IMR-90 (cell line): ENCODE measurements at regions not wholly inside any gene's neighbourhood (a gene's known extent, or its start where the extent isn't known, plus 50 kb on each side); places are given as distances from the start of the nearest gene placed in this dataset.

ENCODE experiments used
- ATAC-seq: fragments of 200-7000 bp; cut with Tn5 transposase; 2 replicates; pipeline ENCODE4 v1.9.1; 2020; ENCODE audit warnings: low read depth, mild to moderate bottlenecking, moderate library complexity
- BruUV-seq: library from RNA; stranded (reverse); fragments of 400-500 nt; replicated peaks from 2 replicates; lab custom pipeline; 2021; lab: Mats Ljungman, UMichigan
- CTCF ChIA-PET: fragments of 300-600 bp; formaldehyde crosslinking; extraction: SDS; loops from one replicate; lab custom pipeline; 2021; ENCODE audit warnings: antibody characterized with exemption; lab: Yijun Ruan, JAX
- POLR2A ChIA-PET: fragments of 300-600 bp; sonication (Branson Sonifier 250); formaldehyde crosslinking; loops from one replicate; lab custom pipeline; 2022; ENCODE audit warnings: antibody characterized with exemption; ENCODE audit not compliant: unreplicated experiment; lab: Charles Lee
- DNase-seq: peaks from one replicate; pipeline ENCODE4 v3.0.0; 2013
- H2AFZ ChIP-seq: replicated peaks from 2 replicates; pipeline ENCODE3; 2013; ENCODE audit warnings: low read length, mild to moderate bottlenecking; ENCODE audit not compliant: poor library complexity
- H2AK5ac ChIP-seq: 2 replicates; pipeline ENCODE4 v1.6.1; 2013; ENCODE audit warnings: low read depth, low read length, inconsistent platforms
- H2AK9ac ChIP-seq: replicated peaks from 2 replicates; pipeline ENCODE3; 2013; ENCODE audit warnings: mild to moderate bottlenecking, low read depth, low read length, moderate library complexity; ENCODE audit not compliant: poor library complexity
- H2BK120ac ChIP-seq: 2 replicates; pipeline ENCODE4 v1.6.1; 2013; ENCODE audit warnings: low read depth, low read length, inconsistent platforms
- H2BK15ac ChIP-seq: 3 replicates; pipeline ENCODE4 v1.6.1; 2013; ENCODE audit warnings: low read depth, low read length, inconsistent platforms
- H2BK20ac ChIP-seq: 2 replicates; pipeline ENCODE4 v1.6.1; 2013; ENCODE audit warnings: low read depth, mild to moderate bottlenecking, inconsistent platforms, low read length, moderate library complexity
- H2BK5ac ChIP-seq: 2 replicates; pipeline ENCODE4 v1.6.1; 2013; ENCODE audit warnings: mild to moderate bottlenecking, low read depth, low read length, inconsistent platforms; ENCODE audit not compliant: poor library complexity, severe bottlenecking
- H3K14ac ChIP-seq: replicated peaks from 2 replicates; pipeline ENCODE4 v1.6.1; 2013; ENCODE audit warnings: low read depth, low read length, inconsistent platforms
- H3K18ac ChIP-seq: 2 replicates; pipeline ENCODE4 v1.6.1; 2013; ENCODE audit warnings: low read depth, low read length, control low read depth
- H3K23ac ChIP-seq: 2 replicates; pipeline ENCODE4 v1.6.1; 2013; ENCODE audit warnings: low read depth, low read length, inconsistent platforms
- H3K27ac ChIP-seq: 2 replicates; pipeline ENCODE4 v1.5.1; 2013; ENCODE audit warnings: mild to moderate bottlenecking, control low read depth, low read length; ENCODE audit not compliant: insufficient read depth
- H3K27me3 ChIP-seq: 2 replicates; pipeline ENCODE4 v1.6.1; 2013; ENCODE audit warnings: low read length; ENCODE audit not compliant: control insufficient read depth, insufficient read depth
- H3K36me3 ChIP-seq: 2 replicates; pipeline ENCODE4 v1.6.1; 2013; ENCODE audit warnings: low read length, mixed read lengths; ENCODE audit not compliant: control insufficient read depth, insufficient read depth
- H3K4ac ChIP-seq: 2 replicates; pipeline ENCODE4 v1.6.1; 2013; ENCODE audit warnings: low read depth, low read length, inconsistent platforms
- H3K4me1 ChIP-seq: 2 replicates; pipeline ENCODE4 v1.6.1; 2013; ENCODE audit warnings: low read length, mixed read lengths; ENCODE audit not compliant: control insufficient read depth, insufficient read depth
- H3K4me2 ChIP-seq: 2 replicates; pipeline ENCODE4 v1.6.1; 2013; ENCODE audit warnings: low read depth, mild to moderate bottlenecking, control low read depth, low read length, moderate library complexity
- H3K4me3 ChIP-seq: 2 replicates; pipeline ENCODE4 v1.5.1; 2013; ENCODE audit warnings: low read depth, mild to moderate bottlenecking, control low read depth, low read length, moderate library complexity; ENCODE audit not compliant: insufficient read depth
- H3K56ac ChIP-seq: 2 replicates; pipeline ENCODE4 v1.6.1; 2013; ENCODE audit warnings: low read length, inconsistent platforms; ENCODE audit not compliant: insufficient read depth; ENCODE audit errors: extremely low read depth
- H3K79me1 ChIP-seq, 2 experiments: 2 replicates each; pipeline ENCODE4 v1.6.1; 2013; ENCODE audit warnings: low read length in 2 of 2, inconsistent platforms in 1 of 2, low read depth in 1 of 2
- H3K9ac ChIP-seq: 2 replicates; pipeline ENCODE4 v1.6.1; 2013; ENCODE audit warnings: low read depth, low read length, control low read depth
- H3K9me1 ChIP-seq: 2 replicates; pipeline ENCODE4 v1.6.1; 2013; ENCODE audit warnings: low read length, inconsistent platforms; ENCODE audit not compliant: insufficient read depth
- H3K9me3 ChIP-seq: 2 replicates; pipeline ENCODE4 v1.6.1; 2013; ENCODE audit warnings: low read length; ENCODE audit not compliant: control insufficient read depth, insufficient read depth
- H4K20me1 ChIP-seq: 2 replicates; pipeline ENCODE4 v1.6.1; 2013; ENCODE audit warnings: low read length, inconsistent platforms; ENCODE audit not compliant: insufficient read depth
- H4K5ac ChIP-seq: 2 replicates; pipeline ENCODE4 v1.6.1; 2013; ENCODE audit warnings: mild to moderate bottlenecking, low read depth, low read length, control low read depth
- H4K8ac ChIP-seq, 2 experiments: 2 replicates each; pipeline ENCODE4 v1.6.1; 2013; ENCODE audit warnings: low read depth in 2 of 2, low read length in 2 of 2, control low read depth in 1 of 2, inconsistent platforms in 1 of 2
- H4K91ac ChIP-seq: 2 replicates; pipeline ENCODE4 v1.6.1; 2013; ENCODE audit warnings: low read depth, low read length, inconsistent platforms; ENCODE audit not compliant: insufficient read depth
- BHLHE40 ChIP-seq: fragments of 150-350 bp; IDR thresholded peaks from 2 replicates; pipeline ENCODE4 v1.6.1; 2016; ENCODE audit warnings: mild to moderate bottlenecking, low read depth, low read length
- FOS ChIP-seq: fragments of 150-350 bp; IDR thresholded peaks from 2 replicates; pipeline ENCODE4 v1.6.1; 2016; ENCODE audit warnings: low read depth, low read length
- MAFK ChIP-seq: IDR thresholded peaks from 2 replicates; pipeline ENCODE4 v1.6.1; 2012; ENCODE audit warnings: low read depth, low read length, improper control_type of control experiment
- MAZ ChIP-seq: IDR thresholded peaks from 2 replicates; pipeline ENCODE4 v1.6.1; 2012; ENCODE audit warnings: low read depth, mild to moderate bottlenecking, low read length, improper control_type of control experiment, moderate library complexity, borderline replicate concordance
- MXI1 ChIP-seq: IDR thresholded peaks from 2 replicates; pipeline ENCODE4 v1.6.1; 2012; ENCODE audit warnings: low read depth, mild to moderate bottlenecking, low read length, moderate library complexity, borderline replicate concordance
- NFE2L2 ChIP-seq: fragments of 150-350 bp; IDR thresholded peaks from 2 replicates; pipeline ENCODE4 v1.6.1; 2016; ENCODE audit warnings: low read depth, mild to moderate bottlenecking, low read length
- POLR2A ChIP-seq: IDR thresholded peaks from 2 replicates; pipeline ENCODE4 v1.6.1; 2012; ENCODE audit warnings: mild to moderate bottlenecking, low read depth, low read length
- RAD21 ChIP-seq: IDR thresholded peaks from 2 replicates; pipeline ENCODE4 v1.6.1; 2012; ENCODE audit warnings: low read length, improper control_type of control experiment
- RCOR1 ChIP-seq: IDR thresholded peaks from 2 replicates; pipeline ENCODE4 v1.6.1; 2012; ENCODE audit warnings: mild to moderate bottlenecking, low read length, improper control_type of control experiment; ENCODE audit not compliant: insufficient replicate concordance
- RFX5 ChIP-seq: IDR thresholded peaks from 2 replicates; pipeline ENCODE4 v1.8.0; 2012; ENCODE audit warnings: low read depth, mild to moderate bottlenecking, low read length, moderate library complexity
- WGBS, 2 experiments: methylation state at CpG; one replicate each; pipeline versions ENCODE4 v1.1.5 to v1.1.7; 2013; ENCODE audit warnings: missing lambda C conversion rate in 2 of 2; ENCODE audit not compliant: insufficient read length in 1 of 2; ENCODE audit errors: extremely low coverage in 2 of 2; 5-methylcytosine and 5-hydroxymethylcytosine counted together
- dilution Hi-C: fragments of 300-500 bp; cut with HindIII; formaldehyde crosslinking; loops from one replicate; pipeline ENCODE4 v1.14.3; 2018; ENCODE audit warnings: low sequenced_read_pairs; ENCODE audit not compliant: unreplicated experiment
- in situ Hi-C: fragments of 300-500 bp; cut with MboI; formaldehyde crosslinking; loops from 3 replicates; pipeline ENCODE4 v1.14.3; 2019; ENCODE audit warnings: low sequenced_read_pairs, inconsistent platforms, mixed read lengths
- intact Hi-C: fragments of 100-400 bp; cut with micrococcal nuclease; formaldehyde crosslinking; loops from 2 replicates; pipeline ENCODE4 v1.10.0; 2022
- TF ChIP-seq, protein P1 (sequence below): fragments of 150-350 bp; IDR thresholded peaks from 2 replicates; pipeline ENCODE4 v1.6.1; 2016; ENCODE audit warnings: low read depth, mild to moderate bottlenecking, low read length, moderate library complexity, borderline replicate concordance
- TF ChIP-seq, protein P2 (sequence below): fragments of 150-350 bp; IDR thresholded peaks from 2 replicates; pipeline ENCODE4 v1.6.1; 2017; ENCODE audit warnings: mild to moderate bottlenecking, antibody characterized with exemption, low read length, low read depth

DNA sequence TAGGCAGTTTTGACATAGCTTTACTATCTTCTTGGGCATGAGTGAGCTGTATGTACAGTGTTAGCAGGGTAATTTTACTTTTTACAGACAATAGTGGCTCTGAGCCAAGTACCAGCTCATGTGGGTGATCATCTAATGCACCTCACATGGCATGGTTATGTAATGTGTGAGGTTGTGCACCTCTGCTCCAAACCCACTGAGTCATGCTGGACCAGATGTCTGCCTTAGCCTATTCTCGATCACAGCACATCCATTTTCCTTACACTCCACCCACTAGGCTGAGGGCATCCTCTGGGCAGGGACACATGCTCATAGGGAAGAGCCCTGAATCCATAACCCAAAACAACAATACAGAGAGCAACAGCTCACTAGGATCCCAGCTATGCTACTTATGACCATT lies 71.6 kb upstream of the FBXL4 start:
- H4K20me1 ChIP-seq = no peaks in the 10 kb centered on the region
- no peak overlapping the region for H3K23ac ChIP-seq
- ChIA-PET POLR2A (no interaction called here), CTCF (interaction anchor here (0.6 kb wide), 1 partner anchor 63 kb away, joined by 3 read pairs; no protein-coding TSS in a partner anchor)
- in situ Hi-C loops = no loop called here
- no peak overlapping the region for H2BK15ac ChIP-seq
- no peaks in the 10 kb centered on the region for H3K36me3 ChIP-seq
- no peak overlapping the region for H3K4me2 ChIP-seq
- H3K4ac ChIP-seq = no peak overlapping the region
- H3K27me3 ChIP-seq = no peaks in the 10 kb centered on the region
- H4K5ac ChIP-seq = no peak overlapping the region
- H2BK20ac ChIP-seq = no peak overlapping the region
- no peak overlapping the region for H2AFZ ChIP-seq
- intact Hi-C loops = no loop called here
- no peak for ATAC-seq
- no peaks in the 10 kb centered on the region for H3K79me1 ChIP-seq
- no peaks in the 10 kb centered on the region for H3K9me3 ChIP-seq
- no peak overlapping the region for H2AK5ac ChIP-seq
- no peak overlapping the region for H3K18ac ChIP-seq
- no peak overlapping the region for H3K27ac ChIP-seq
- H3K9ac ChIP-seq = no peak overlapping the region
- no CpG with 5 or more reads among the region's 1 CpG for WGBS, 2 experiments
- H3K4me1 ChIP-seq = no peaks in the 10 kb centered on the region
- H3K4me3 ChIP-seq = no peak overlapping the region
- H3K56ac ChIP-seq = no peak overlapping the region
- no peak overlapping the region for H2BK5ac ChIP-seq
- no peak overlapping the region for H4K91ac ChIP-seq
- no TSS peak for BruUV-seq
- H3K14ac ChIP-seq = no peak overlapping the region
- H4K8ac ChIP-seq = no peak overlapping the region
- peak; percentile 45 for DNase-seq
- no peaks in the 10 kb centered on the region for H3K9me1 ChIP-seq
- no peak overlapping the region for H2BK120ac ChIP-seq
- TF ChIP-seq POLR2A = no peak
- no peak for TF ChIP-seq RAD21
- TF ChIP-seq MAFK = no peak
- no peak for TF ChIP-seq BHLHE40
- TF ChIP-seq MXI1 = no peak
- TF ChIP-seq RCOR1 = no peak
- no peak for TF ChIP-seq RFX5
- no peak for TF ChIP-seq NFE2L2
- no peak for TF ChIP-seq FOS
- TF ChIP-seq, protein P1, sequence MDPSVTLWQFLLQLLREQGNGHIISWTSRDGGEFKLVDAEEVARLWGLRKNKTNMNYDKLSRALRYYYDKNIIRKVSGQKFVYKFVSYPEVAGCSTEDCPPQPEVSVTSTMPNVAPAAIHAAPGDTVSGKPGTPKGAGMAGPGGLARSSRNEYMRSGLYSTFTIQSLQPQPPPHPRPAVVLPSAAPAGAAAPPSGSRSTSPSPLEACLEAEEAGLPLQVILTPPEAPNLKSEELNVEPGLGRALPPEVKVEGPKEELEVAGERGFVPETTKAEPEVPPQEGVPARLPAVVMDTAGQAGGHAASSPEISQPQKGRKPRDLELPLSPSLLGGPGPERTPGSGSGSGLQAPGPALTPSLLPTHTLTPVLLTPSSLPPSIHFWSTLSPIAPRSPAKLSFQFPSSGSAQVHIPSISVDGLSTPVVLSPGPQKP = no peak
- TF ChIP-seq MAZ = no peak
- TF ChIP-seq, protein P2, sequence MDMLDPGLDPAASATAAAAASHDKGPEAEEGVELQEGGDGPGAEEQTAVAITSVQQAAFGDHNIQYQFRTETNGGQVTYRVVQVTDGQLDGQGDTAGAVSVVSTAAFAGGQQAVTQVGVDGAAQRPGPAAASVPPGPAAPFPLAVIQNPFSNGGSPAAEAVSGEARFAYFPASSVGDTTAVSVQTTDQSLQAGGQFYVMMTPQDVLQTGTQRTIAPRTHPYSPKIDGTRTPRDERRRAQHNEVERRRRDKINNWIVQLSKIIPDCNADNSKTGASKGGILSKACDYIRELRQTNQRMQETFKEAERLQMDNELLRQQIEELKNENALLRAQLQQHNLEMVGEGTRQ = no peak
- H2AK9ac ChIP-seq = no peak overlapping the region
- dilution Hi-C loops = no loop called here
